ENCODE measurements at regions not wholly inside any gene's neighbourhood (a gene's known extent, or its start where the extent isn't known, plus 50 kb on each side); places are given as distances from the start of the nearest gene placed in this dataset.

- DNase-seq = no peak
Measured at GRCh38 chr4:177699365-177700213, 257.4 kb upstream of the AGA start.

GRCh38 chr4:177706916-177707315 lies 264.7 kb upstream of the AGA start:
- no peak for DNase-seq

- DNase-seq = no peak
Measured at GRCh38 chr4:177713454-177713853, 271.2 kb upstream of the AGA start.

GRCh38 chr4:177717407-177717806 lies 275.2 kb upstream of the AGA start:
- DNase-seq = no peak

GRCh38 chr4:177718514-177718913 lies 276.3 kb upstream of the AGA start:
- DNase-seq = no peak

GRCh38 chr4:177726111-177726510 lies 283.9 kb upstream of the AGA start:
- no peak for DNase-seq

GRCh38 chr4:177728361-177729152 lies 286.3 kb upstream of the AGA start:
- DNase-seq = no peak

GRCh38 chr4:177729681-177730080 lies 287.4 kb upstream of the AGA start:
- DNase-seq = no peak

GRCh38 chr4:177737387-177737940 lies 295.2 kb upstream of the AGA start:
- no peak for DNase-seq

GRCh38 chr4:177740563-177740962 lies 298.3 kb upstream of the AGA start:
- no peak for DNase-seq

- no peak for DNase-seq
Measured at GRCh38 chr4:177759729-177760128, 317.5 kb upstream of the AGA start.

GRCh38 chr4:177761692-177762091 lies 319.5 kb upstream of the AGA start:
- DNase-seq = no peak

GRCh38 chr4:177769155-177769554 lies 326.9 kb upstream of the AGA start:
- DNase-seq = no peak

- DNase-seq = no peak
Measured at GRCh38 chr4:177770776-177771175, 328.5 kb upstream of the AGA start.

- DNase-seq = no peak
Measured at GRCh38 chr4:177771645-177772044, 329.4 kb upstream of the AGA start.

GRCh38 chr4:177778623-177779022 lies 336.4 kb upstream of the AGA start:
- no peak for DNase-seq

GRCh38 chr4:177785000-177785399 lies 342.8 kb upstream of the AGA start:
- no peak for DNase-seq

- DNase-seq = no peak
Measured at GRCh38 chr4:177789610-177790009, 347.4 kb upstream of the AGA start.

- DNase-seq = no peak
Measured at GRCh38 chr4:177791188-177791587, 349.0 kb upstream of the AGA start.

GRCh38 chr4:177796841-177797240 lies 354.6 kb upstream of the AGA start:
- no peak for DNase-seq

GRCh38 chr4:177798161-177798560 lies 355.9 kb upstream of the AGA start:
- DNase-seq = no peak

GRCh38 chr4:177802162-177802561 lies 359.9 kb upstream of the AGA start:
- DNase-seq = no peak

GRCh38 chr4:177802661-177803060 lies 360.4 kb upstream of the AGA start:
- no peak for DNase-seq

- no peak for DNase-seq
Measured at GRCh38 chr4:177803151-177803550, 360.9 kb upstream of the AGA start.

Measured in bone marrow (tissue), 2 donors.